ENCODE measurements at regions not wholly inside any gene's neighbourhood (a gene's known extent, or its start where the extent isn't known, plus 50 kb on each side); places are given as distances from the start of the nearest gene placed in this dataset.
A peak's percentile ranks its signal among the peaks of the same experiment; 100 is the strongest.

GRCh38 chr7:135831455-135832195, 83.0 kb upstream of the FAM180A start:
- Histone ChIP-seq H3K27me3 (ENCODE audit: low read depth) (peaks cover 6% of the 10 kb centered on the region), H3K27ac (no peak overlapping the region), H3K36me3 (no peaks in the 10 kb centered on the region), H3K4me1 (no peaks in the 10 kb centered on the region), H3K4me3 (no peak overlapping the region), H3K9me3 (no peaks in the 10 kb centered on the region)
- intact Hi-C loops (cut with DNase I) = no loop called here
- peak in 1 of 2 donors; percentile 27 for ATAC-seq
- DNase-seq = no peak
- no peak for TF ChIP-seq CTCF (IDR thresholded peaks at IDR 0.05)

- no peak for ATAC-seq
- Histone ChIP-seq H3K9me3 (no peaks in the 10 kb centered on the region), H3K4me1 (no peaks in the 10 kb centered on the region), H3K27ac (no peak overlapping the region), H3K36me3 (no peaks in the 10 kb centered on the region), H3K4me3 (no peak overlapping the region), H3K27me3 (ENCODE audit: low read depth) (peaks cover 6% of the 10 kb centered on the region)
- intact Hi-C loops (cut with DNase I) = no loop called here
- TF ChIP-seq CTCF (IDR thresholded peaks at IDR 0.05) = no peak
- no peak for DNase-seq
Observed at GRCh38 chr7:135828604-135829003, 80.0 kb upstream of the FAM180A start.

- no peaks in the 10 kb centered on the region for H3K36me3 ChIP-seq
- DNase-seq (no peak), ATAC-seq (no peak)
- no peak for TF ChIP-seq CTCF (IDR thresholded peaks at IDR 0.05)
- H3K4me1 ChIP-seq = no peaks in the 10 kb centered on the region
- H3K27ac ChIP-seq = no peak overlapping the region
- no peak overlapping the region for H3K4me3 ChIP-seq
- no peaks in the 10 kb centered on the region for H3K9me3 ChIP-seq
- H3K27me3 ChIP-seq (ENCODE audit: low read depth) = peaks cover 6% of the 10 kb centered on the region
- intact Hi-C loops (cut with DNase I) = no loop called here
Observed at GRCh38 chr7:135827391-135827790, 78.8 kb upstream of the FAM180A start.

DNA sequence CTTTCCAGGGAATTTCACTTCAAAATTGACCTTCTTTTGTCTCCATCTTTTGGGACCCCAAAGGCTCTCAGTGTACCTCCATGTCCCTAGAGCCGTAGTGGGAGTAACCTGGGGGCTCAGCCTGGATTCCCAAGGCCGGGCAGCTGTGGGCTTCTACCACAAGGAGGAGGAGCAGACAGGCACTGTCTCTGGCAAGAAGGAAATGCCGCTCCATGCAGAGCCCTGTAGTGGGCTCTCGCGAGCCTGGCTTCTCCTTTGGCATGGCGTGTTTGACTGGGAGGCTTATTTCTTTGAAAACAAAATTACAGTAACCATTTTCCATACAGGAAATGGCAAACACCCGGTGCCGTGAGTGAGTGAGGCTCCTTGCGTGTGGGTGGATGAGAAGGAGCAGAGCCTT, 76.8 kb upstream of the FAM180A start:
- no peak for DNase-seq
- no peaks in the 10 kb centered on the region for H3K4me1 ChIP-seq
- no peak for TF ChIP-seq CTCF (IDR thresholded peaks at IDR 0.05)
- no peak overlapping the region for H3K4me3 ChIP-seq
- no peak for ATAC-seq
- intact Hi-C loops (cut with DNase I) = no loop called here
- H3K36me3 ChIP-seq = no peaks in the 10 kb centered on the region
- H3K9me3 ChIP-seq = no peaks in the 10 kb centered on the region
- no peak overlapping the region for H3K27ac ChIP-seq
- peaks cover 5% of the 10 kb centered on the region for H3K27me3 ChIP-seq (ENCODE audit: low read depth)

DNA sequence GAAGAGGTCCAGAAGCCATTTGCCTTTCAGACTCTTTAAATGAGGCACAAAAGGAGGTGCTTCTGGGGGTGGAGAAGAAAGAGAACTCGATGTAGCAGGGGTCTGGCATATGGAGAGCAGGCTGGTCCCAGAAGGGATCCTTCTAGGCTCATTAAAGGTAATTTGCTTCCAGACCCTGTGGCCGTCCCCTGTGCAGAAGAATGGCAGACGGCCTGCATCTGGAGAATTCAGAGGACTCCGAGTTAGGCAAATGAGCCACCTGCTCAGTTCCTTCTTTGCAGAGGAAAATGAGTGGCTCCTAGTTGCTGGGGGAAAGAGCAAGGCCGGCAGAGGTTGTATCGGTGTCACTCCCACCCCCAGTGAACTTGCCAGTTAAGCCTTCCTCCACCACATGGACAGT, 73.8 kb upstream of the FAM180A start:
- Histone ChIP-seq H3K9me3 (no peaks in the 10 kb centered on the region), H3K4me3 (no peak overlapping the region), H3K27me3 (ENCODE audit: low read depth) (no peaks in the 10 kb centered on the region), H3K4me1 (no peaks in the 10 kb centered on the region), H3K36me3 (no peaks in the 10 kb centered on the region), H3K27ac (no peak overlapping the region)
- no peak for ATAC-seq
- no peak for DNase-seq
- intact Hi-C loops (cut with DNase I) = no loop called here
- TF ChIP-seq CTCF (IDR thresholded peaks at IDR 0.05) = no peak

All from lower lobe of right lung (tissue), 2 donors.